ENCODE measurements at regions not wholly inside any gene's neighbourhood (a gene's known extent, or its start where the extent isn't known, plus 50 kb on each side); places are given as distances from the start of the nearest gene placed in this dataset.

DNA sequence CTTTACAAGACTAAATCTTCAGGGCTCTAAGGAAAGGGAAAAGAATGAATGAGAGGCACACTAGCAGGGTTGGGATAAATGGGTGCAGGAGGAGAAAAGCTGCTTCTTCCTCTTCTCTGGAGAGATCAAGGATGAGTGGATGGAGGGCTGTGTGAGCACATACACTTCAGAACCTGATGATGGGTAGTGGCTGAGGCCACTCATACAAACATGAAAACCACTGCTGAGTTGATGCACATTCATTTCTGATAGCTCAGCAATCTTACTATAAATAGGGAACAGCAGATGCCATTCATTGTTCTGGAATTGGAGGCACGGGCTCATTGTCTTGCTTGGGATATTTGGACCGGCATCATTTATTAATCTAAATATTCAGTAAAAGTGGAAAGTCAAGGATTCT, 152.4 kb upstream of the KCTD1 start:
- DNase-seq: no peak

DNA sequence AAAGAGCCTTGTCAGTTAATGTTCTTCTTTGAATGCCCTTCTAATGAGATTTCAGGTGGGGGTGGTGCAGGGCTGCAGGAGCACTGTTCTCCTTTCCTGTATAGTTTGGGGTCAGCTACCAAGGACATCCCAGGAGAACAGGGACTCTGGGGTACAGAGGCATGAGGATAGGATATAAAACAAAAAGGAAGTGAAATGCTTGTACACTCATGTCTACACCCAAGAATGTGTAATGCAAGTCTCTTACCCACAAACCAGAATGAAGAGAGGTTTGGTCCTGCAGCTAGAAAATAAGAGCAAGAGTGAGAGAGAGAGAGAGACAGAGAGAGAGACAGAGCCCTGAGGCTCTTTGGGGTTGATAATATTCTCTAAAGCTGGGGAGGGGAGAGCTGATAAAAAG, 151.8 kb upstream of the KCTD1 start:
- DNase-seq: no peak

- DNase-seq: no peak
These were observed 149.0 kb upstream of the KCTD1 start for GRCh38 chr18:26697186-26697884.

- no peak for DNase-seq
These were observed 148.4 kb upstream of the KCTD1 start for GRCh38 chr18:26696786-26697185.

DNA sequence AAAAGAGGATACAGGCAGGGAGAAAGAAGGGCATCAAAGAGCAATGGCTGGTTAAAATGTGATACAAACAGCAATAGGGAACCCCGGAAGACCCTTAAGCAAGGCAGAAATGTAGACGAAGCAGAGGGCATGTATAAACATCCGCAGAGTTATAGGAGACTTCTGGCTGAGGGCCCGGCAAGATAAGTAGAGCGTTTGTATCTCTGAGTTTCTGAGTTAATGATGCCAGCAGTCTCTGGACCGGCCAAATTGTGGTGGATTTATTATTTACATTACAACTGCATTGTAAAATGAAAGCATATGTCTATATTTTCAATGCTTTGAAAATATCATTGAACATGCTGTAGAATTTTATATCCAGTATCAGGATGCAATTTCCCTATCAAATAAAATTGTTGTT, 148.0 kb upstream of the KCTD1 start:
- no peak for DNase-seq

- peak in 3 of 4 experiments; percentile 49 to 57 (median 56) for DNase-seq
These were observed 141.0 kb upstream of the KCTD1 start for GRCh38 chr18:26689226-26689879.

DNA sequence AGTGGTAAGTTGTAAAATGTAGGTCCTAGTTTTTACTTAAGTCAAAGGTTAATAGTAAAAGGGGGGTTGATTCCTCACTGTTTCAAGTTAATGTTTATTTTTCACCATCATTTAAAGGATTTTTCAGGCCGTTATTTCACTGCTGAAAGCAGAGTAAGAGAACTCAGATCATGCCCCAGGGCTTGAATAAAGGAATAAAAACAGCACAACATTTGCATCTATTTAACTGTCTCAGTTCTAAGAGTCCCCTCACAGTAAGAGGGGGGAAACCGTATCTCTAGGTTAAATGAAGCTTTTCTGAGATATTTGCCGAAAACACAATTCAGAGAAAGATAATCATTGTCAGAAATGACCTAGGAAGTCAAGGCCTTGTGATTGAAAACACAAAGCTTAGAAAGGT, 138.2 kb upstream of the KCTD1 start:
- no peak for DNase-seq

- no peak for DNase-seq
These were observed 137.2 kb upstream of the KCTD1 start for GRCh38 chr18:26685438-26686157.

DNA sequence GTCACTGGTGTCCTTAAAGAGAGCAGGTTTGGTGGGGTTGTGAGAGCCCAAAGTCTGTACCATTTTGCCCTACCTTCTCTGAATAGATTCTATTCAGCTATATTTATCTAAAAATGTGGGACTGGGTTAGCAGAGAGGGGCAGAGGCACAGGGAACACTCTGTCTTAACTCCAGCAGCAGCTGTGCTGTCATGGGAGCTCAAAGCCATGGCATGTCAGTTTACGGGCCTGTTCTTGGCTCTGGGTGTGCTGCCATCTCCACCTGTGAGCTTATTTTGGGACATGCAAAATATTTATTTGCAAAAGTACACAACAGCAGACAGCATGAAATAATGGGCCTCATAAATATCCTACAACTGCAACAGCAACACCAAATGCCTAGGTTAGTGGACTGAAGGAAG, 129.6 kb upstream of the KCTD1 start:
- no peak for DNase-seq

GRCh38 chr18:26667046-26667445, 118.7 kb upstream of the KCTD1 start:
- peak; percentile 44 to 71 (median 58) for DNase-seq

DNA sequence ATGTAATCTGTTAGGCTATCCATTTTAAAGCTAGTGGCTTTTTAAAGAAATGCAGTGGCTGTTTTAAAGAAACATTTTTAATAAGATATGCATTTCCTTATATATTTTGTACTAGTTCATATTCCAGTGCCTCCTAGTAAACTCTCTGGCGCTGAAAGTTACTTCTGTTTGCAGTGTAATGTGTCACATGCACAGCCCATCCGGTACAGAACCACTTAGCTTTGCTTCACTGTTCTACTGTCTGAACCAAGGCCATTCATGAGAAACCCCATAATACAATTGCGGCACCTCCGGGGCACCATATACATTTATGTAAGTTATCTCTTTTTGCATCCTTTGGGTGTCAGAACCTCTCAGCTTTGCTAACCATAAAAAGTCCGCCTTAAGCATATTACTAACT, 114.6 kb upstream of the KCTD1 start:
- DNase-seq: peak; percentile 7 to 55 (median 38)

- DNase-seq: no peak
These were observed 109.6 kb upstream of the KCTD1 start for GRCh38 chr18:26657631-26658581.

GRCh38 chr18:26656944-26657536, 108.7 kb upstream of the KCTD1 start:
- peak; percentile 73 to 90 (median 84) for DNase-seq

GRCh38 chr18:26656431-26656943, 108.1 kb upstream of the KCTD1 start:
- peak in 3 of 4 experiments; percentile 8 to 57 (median 46) for DNase-seq

- DNase-seq: peak; percentile 28 to 57 (median 36)
These were observed 107.4 kb upstream of the KCTD1 start for GRCh38 chr18:26655525-26656430.

DNA sequence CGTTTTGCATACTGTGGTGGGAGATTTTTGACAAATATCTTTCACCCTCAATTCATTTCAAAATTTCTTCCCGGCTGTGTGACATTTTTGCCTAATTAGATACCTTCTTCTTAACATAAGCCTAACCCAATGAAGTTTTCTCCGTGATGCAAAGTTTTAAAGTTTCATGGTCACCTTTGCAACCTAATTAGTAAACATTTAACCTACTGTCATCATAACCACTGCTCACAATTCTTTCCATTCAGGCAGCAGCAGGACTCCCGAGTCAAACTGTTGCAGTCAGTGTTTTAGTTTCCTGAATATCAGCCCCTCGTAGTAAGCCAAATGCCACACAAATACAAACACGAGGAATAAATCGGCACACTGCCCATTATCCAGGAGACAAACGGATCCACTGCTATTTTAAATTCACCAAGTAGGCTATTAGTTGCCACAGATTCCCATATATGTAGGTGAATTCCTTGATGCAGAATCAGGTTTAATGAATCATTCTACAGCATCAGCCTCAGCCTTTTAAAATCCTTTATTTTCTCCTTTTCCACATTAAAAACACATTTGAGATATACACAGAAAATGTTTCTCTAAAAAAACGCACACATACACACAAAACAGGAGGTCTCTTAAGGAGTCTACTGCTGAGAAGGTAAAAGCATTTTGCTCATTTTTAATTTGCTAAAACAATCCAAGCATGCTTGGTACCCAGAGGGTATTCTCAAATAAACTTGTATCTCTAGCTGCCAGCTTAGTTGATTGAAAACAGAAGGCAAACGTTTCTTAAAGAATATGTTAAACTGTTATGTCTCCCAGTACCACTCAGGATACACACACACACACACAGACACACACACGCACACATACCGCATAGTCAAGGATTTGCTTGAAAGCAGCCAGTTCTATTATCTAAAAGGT, 106.5 kb upstream of the KCTD1 start:
- no peak for DNase-seq

- DNase-seq: no peak
These were observed 105.7 kb upstream of the KCTD1 start for GRCh38 chr18:26653943-26654615.

- DNase-seq: no peak
These were observed 104.1 kb upstream of the KCTD1 start for GRCh38 chr18:26652501-26652900.

Measured in suppressor macrophage (primary cell).